ENCODE measurements at regions not wholly inside any gene's neighbourhood (a gene's known extent, or its start where the extent isn't known, plus 50 kb on each side); places are given as distances from the start of the nearest gene placed in this dataset.

- DNase-seq (ENCODE audit: low read depth in 6 of 9, low spot score in 9 of 9): no peak
- Histone ChIP-seq H3K9me3 (ENCODE audit: control insufficient read depth in 2 of 2, insufficient read depth in 1 of 2, low read length in 1 of 2) (peaks cover 0 to 7% of the 10 kb centered on the region in 2 donors), H3K4me1 (ENCODE audit: control insufficient read depth in 2 of 2, insufficient read depth in 2 of 2, low read length in 2 of 2) (no peaks in the 10 kb centered on the region), H3K4me3 (ENCODE audit: low read length in 2 of 2) (no peak overlapping the region), H3K36me3 (ENCODE audit: control insufficient read depth in 2 of 2, insufficient read depth in 2 of 2, low read length in 1 of 2) (no peaks in the 10 kb centered on the region), H3K27ac (ENCODE audit: low read depth in 1 of 2, low read length in 1 of 2) (no peak overlapping the region), H3K27me3 (ENCODE audit: control insufficient read depth in 2 of 2, insufficient read depth in 1 of 2, low read length in 1 of 2) (no peaks in the 10 kb centered on the region)
- WGBS: 94% methylated on average over 1 of the region's 1 CpG
Observed at GRCh38 chr5:15203376-15203775, 296.6 kb upstream of the FBXL7 start.

- DNase-seq (ENCODE audit: low read depth in 6 of 9, low spot score in 9 of 9): no peak
- H3K9me3 ChIP-seq (ENCODE audit: control insufficient read depth in 2 of 2, insufficient read depth in 1 of 2, low read length in 1 of 2): no peaks in the 10 kb centered on the region
- no peaks in the 10 kb centered on the region for H3K27me3 ChIP-seq (ENCODE audit: control insufficient read depth in 2 of 2, insufficient read depth in 1 of 2, low read length in 1 of 2)
Observed at GRCh38 chr5:15191012-15191411, 309.0 kb upstream of the FBXL7 start.

GRCh38 chr5:15183520-15183919 is 311.9 kb upstream of the ANKH start:
- H3K4me1 ChIP-seq (ENCODE audit: control insufficient read depth in 2 of 2, insufficient read depth in 2 of 2, low read length in 2 of 2): no peaks in the 10 kb centered on the region
- no peaks in the 10 kb centered on the region for H3K27me3 ChIP-seq (ENCODE audit: control insufficient read depth in 2 of 2, insufficient read depth in 1 of 2, low read length in 1 of 2)
- 95% methylated on average over 1 of the region's 1 CpG for WGBS
- no peak overlapping the region for H3K27ac ChIP-seq (ENCODE audit: low read depth in 1 of 2, low read length in 1 of 2)
- H3K36me3 ChIP-seq (ENCODE audit: control insufficient read depth in 2 of 2, insufficient read depth in 2 of 2, low read length in 1 of 2): no peaks in the 10 kb centered on the region
- H3K4me3 ChIP-seq (ENCODE audit: low read length in 2 of 2): no peak overlapping the region
- DNase-seq (ENCODE audit: low read depth in 6 of 9, low spot score in 9 of 9): no peak
- no peaks in the 10 kb centered on the region for H3K9me3 ChIP-seq (ENCODE audit: control insufficient read depth in 2 of 2, insufficient read depth in 1 of 2, low read length in 1 of 2)

More at GRCh38 chr5:15191012-15191411, 309.0 kb upstream of the FBXL7 start:
- 89% methylated on average over 2 of the region's 2 CpGs for WGBS
- H3K36me3 ChIP-seq (ENCODE audit: control insufficient read depth in 2 of 2, insufficient read depth in 2 of 2, low read length in 1 of 2): no peaks in the 10 kb centered on the region
- H3K27ac ChIP-seq (ENCODE audit: low read depth in 1 of 2, low read length in 1 of 2): no peak overlapping the region
- no peaks in the 10 kb centered on the region for H3K4me1 ChIP-seq (ENCODE audit: control insufficient read depth in 2 of 2, insufficient read depth in 2 of 2, low read length in 2 of 2)
- no peak overlapping the region for H3K4me3 ChIP-seq (ENCODE audit: low read length in 2 of 2)

- DNase-seq (ENCODE audit: low read depth in 6 of 9, low spot score in 9 of 9): no peak
- WGBS: 93% methylated on average over 1 of the region's 1 CpG
- H3K36me3 ChIP-seq (ENCODE audit: control insufficient read depth in 2 of 2, insufficient read depth in 2 of 2, low read length in 1 of 2): no peaks in the 10 kb centered on the region
- H3K27ac ChIP-seq (ENCODE audit: low read depth in 1 of 2, low read length in 1 of 2): no peak overlapping the region
- no peaks in the 10 kb centered on the region for H3K4me1 ChIP-seq (ENCODE audit: control insufficient read depth in 2 of 2, insufficient read depth in 2 of 2, low read length in 2 of 2)
- no peak overlapping the region for H3K4me3 ChIP-seq (ENCODE audit: low read length in 2 of 2)
- H3K9me3 ChIP-seq (ENCODE audit: control insufficient read depth in 2 of 2, insufficient read depth in 1 of 2, low read length in 1 of 2): peaks cover 0 to 10% of the 10 kb centered on the region in 2 donors
- H3K27me3 ChIP-seq (ENCODE audit: control insufficient read depth in 2 of 2, insufficient read depth in 1 of 2, low read length in 1 of 2): no peaks in the 10 kb centered on the region
Observed at GRCh38 chr5:15170173-15170572, 298.6 kb upstream of the ANKH start.

- no peak for DNase-seq (ENCODE audit: low read depth in 6 of 9, low spot score in 9 of 9)
- 94% methylated on average over 2 of the region's 2 CpGs for WGBS
- peaks cover 0 to 4% of the 10 kb centered on the region in 2 donors for H3K9me3 ChIP-seq (ENCODE audit: control insufficient read depth in 2 of 2, insufficient read depth in 1 of 2, low read length in 1 of 2)
Observed at GRCh38 chr5:15168358-15168757, 296.8 kb upstream of the ANKH start.

GRCh38 chr5:15160091-15160490 is 288.5 kb upstream of the ANKH start:
- Histone ChIP-seq H3K27ac (ENCODE audit: low read depth in 1 of 2, low read length in 1 of 2) (no peak overlapping the region), H3K27me3 (ENCODE audit: control insufficient read depth in 2 of 2, insufficient read depth in 1 of 2, low read length in 1 of 2) (no peaks in the 10 kb centered on the region), H3K9me3 (ENCODE audit: control insufficient read depth in 2 of 2, insufficient read depth in 1 of 2, low read length in 1 of 2) (no peaks in the 10 kb centered on the region), H3K4me3 (ENCODE audit: low read length in 2 of 2) (no peak overlapping the region), H3K4me1 (ENCODE audit: control insufficient read depth in 2 of 2, insufficient read depth in 2 of 2, low read length in 2 of 2) (no peaks in the 10 kb centered on the region), H3K36me3 (ENCODE audit: control insufficient read depth in 2 of 2, insufficient read depth in 2 of 2, low read length in 1 of 2) (no peaks in the 10 kb centered on the region)
- no peak for DNase-seq (ENCODE audit: low read depth in 6 of 9, low spot score in 9 of 9)
- 91% methylated on average over 2 of the region's 2 CpGs for WGBS

More at GRCh38 chr5:15168358-15168757, 296.8 kb upstream of the ANKH start:
- Histone ChIP-seq H3K4me3 (ENCODE audit: low read length in 2 of 2) (no peak overlapping the region), H3K36me3 (ENCODE audit: control insufficient read depth in 2 of 2, insufficient read depth in 2 of 2, low read length in 1 of 2) (no peaks in the 10 kb centered on the region), H3K27me3 (ENCODE audit: control insufficient read depth in 2 of 2, insufficient read depth in 1 of 2, low read length in 1 of 2) (no peaks in the 10 kb centered on the region), H3K4me1 (ENCODE audit: control insufficient read depth in 2 of 2, insufficient read depth in 2 of 2, low read length in 2 of 2) (no peaks in the 10 kb centered on the region), H3K27ac (ENCODE audit: low read depth in 1 of 2, low read length in 1 of 2) (no peak overlapping the region)

GRCh38 chr5:15159606-15160005 is 288.0 kb upstream of the ANKH start:
- Histone ChIP-seq H3K9me3 (ENCODE audit: control insufficient read depth in 2 of 2, insufficient read depth in 1 of 2, low read length in 1 of 2) (no peaks in the 10 kb centered on the region), H3K4me3 (ENCODE audit: low read length in 2 of 2) (no peak overlapping the region), H3K36me3 (ENCODE audit: control insufficient read depth in 2 of 2, insufficient read depth in 2 of 2, low read length in 1 of 2) (no peaks in the 10 kb centered on the region), H3K27ac (ENCODE audit: low read depth in 1 of 2, low read length in 1 of 2) (no peak overlapping the region), H3K27me3 (ENCODE audit: control insufficient read depth in 2 of 2, insufficient read depth in 1 of 2, low read length in 1 of 2) (no peaks in the 10 kb centered on the region), H3K4me1 (ENCODE audit: control insufficient read depth in 2 of 2, insufficient read depth in 2 of 2, low read length in 2 of 2) (no peaks in the 10 kb centered on the region)
- WGBS: 91% methylated on average over 3 of the region's 3 CpGs
- no peak for DNase-seq (ENCODE audit: low read depth in 6 of 9, low spot score in 9 of 9)

- no peak for DNase-seq (ENCODE audit: low read depth in 6 of 9, low spot score in 9 of 9)
- WGBS: 93% methylated on average over 5 of the region's 5 CpGs
- H3K27ac ChIP-seq (ENCODE audit: low read depth in 1 of 2, low read length in 1 of 2): no peak overlapping the region
- H3K4me3 ChIP-seq (ENCODE audit: low read length in 2 of 2): no peak overlapping the region
- H3K4me1 ChIP-seq (ENCODE audit: control insufficient read depth in 2 of 2, insufficient read depth in 2 of 2, low read length in 2 of 2): no peaks in the 10 kb centered on the region
- no peaks in the 10 kb centered on the region for H3K27me3 ChIP-seq (ENCODE audit: control insufficient read depth in 2 of 2, insufficient read depth in 1 of 2, low read length in 1 of 2)
- no peaks in the 10 kb centered on the region for H3K9me3 ChIP-seq (ENCODE audit: control insufficient read depth in 2 of 2, insufficient read depth in 1 of 2, low read length in 1 of 2)
- H3K36me3 ChIP-seq (ENCODE audit: control insufficient read depth in 2 of 2, insufficient read depth in 2 of 2, low read length in 1 of 2): no peaks in the 10 kb centered on the region
Observed at GRCh38 chr5:15142458-15142857, 270.9 kb upstream of the ANKH start.

- Histone ChIP-seq H3K36me3 (ENCODE audit: control insufficient read depth in 2 of 2, insufficient read depth in 2 of 2, low read length in 1 of 2) (no peaks in the 10 kb centered on the region), H3K4me1 (ENCODE audit: control insufficient read depth in 2 of 2, insufficient read depth in 2 of 2, low read length in 2 of 2) (no peaks in the 10 kb centered on the region), H3K27ac (ENCODE audit: low read depth in 1 of 2, low read length in 1 of 2) (no peak overlapping the region), H3K27me3 (ENCODE audit: control insufficient read depth in 2 of 2, insufficient read depth in 1 of 2, low read length in 1 of 2) (no peaks in the 10 kb centered on the region), H3K9me3 (ENCODE audit: control insufficient read depth in 2 of 2, insufficient read depth in 1 of 2, low read length in 1 of 2) (no peaks in the 10 kb centered on the region), H3K4me3 (ENCODE audit: low read length in 2 of 2) (no peak overlapping the region)
- DNase-seq (ENCODE audit: low read depth in 6 of 9, low spot score in 9 of 9): no peak
- 91% methylated on average over 3 of the region's 3 CpGs for WGBS
Observed at GRCh38 chr5:15137414-15137813, 265.8 kb upstream of the ANKH start.

DNA sequence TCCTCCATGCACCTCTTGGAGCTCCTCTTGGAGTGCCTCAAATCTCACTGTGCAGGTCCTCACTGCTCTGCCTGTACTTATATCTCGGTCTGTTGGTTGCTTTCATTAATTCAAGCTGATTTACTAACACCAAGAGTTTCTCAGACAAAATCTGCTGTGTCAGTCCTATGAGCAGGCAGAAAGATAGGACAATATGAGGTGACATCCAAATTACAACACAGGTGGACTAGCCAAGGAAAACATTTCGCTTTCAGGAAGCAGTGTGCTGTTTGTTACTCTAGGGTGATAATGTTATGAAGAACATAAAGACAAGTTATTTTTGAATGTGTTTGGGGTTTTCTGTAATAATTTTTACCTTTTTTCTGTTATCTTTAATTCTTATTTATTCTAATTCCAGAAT is 264.1 kb upstream of the ANKH start:
- Histone ChIP-seq H3K9me3 (ENCODE audit: control insufficient read depth in 2 of 2, insufficient read depth in 1 of 2, low read length in 1 of 2) (no peaks in the 10 kb centered on the region), H3K36me3 (ENCODE audit: control insufficient read depth in 2 of 2, insufficient read depth in 2 of 2, low read length in 1 of 2) (no peaks in the 10 kb centered on the region), H3K27ac (ENCODE audit: low read depth in 1 of 2, low read length in 1 of 2) (no peak overlapping the region), H3K27me3 (ENCODE audit: control insufficient read depth in 2 of 2, insufficient read depth in 1 of 2, low read length in 1 of 2) (no peaks in the 10 kb centered on the region), H3K4me1 (ENCODE audit: control insufficient read depth in 2 of 2, insufficient read depth in 2 of 2, low read length in 2 of 2) (no peaks in the 10 kb centered on the region), H3K4me3 (ENCODE audit: low read length in 2 of 2) (no peak overlapping the region)
- WGBS: 92% methylated on average over 2 of the region's 2 CpGs
- DNase-seq (ENCODE audit: low read depth in 6 of 9, low spot score in 9 of 9): no peak

Measured in thymus (tissue), 11 donors.